Immature natural killer cell (primary cell): ENCODE measurements at regions not wholly inside any gene's neighbourhood (a gene's known extent, or its start where the extent isn't known, plus 50 kb on each side); places are given as distances from the start of the nearest gene placed in this dataset.

Experiments
- DNase-seq, 3 donors: peaks; one replicate each; pipeline ENCODE4 v3.0.0; 2022; ENCODE audit warnings: mixed read lengths in 1 of 3
- H3K27ac Mint-ChIP-seq, 6 donors: one replicate each; pipeline ENCODE4 v1.8.0; 2020; ENCODE audit warnings: mixed read lengths in 6 of 6, mild to moderate bottlenecking in 5 of 6, inconsistent platforms in 4 of 6, moderate library complexity in 3 of 6
- H3K27me3 Mint-ChIP-seq, 3 donors: one replicate each; pipeline ENCODE4 v1.8.0; 2020 to 2021; ENCODE audit warnings: low read depth in 3 of 3, mild to moderate bottlenecking in 3 of 3, mixed read lengths in 3 of 3, moderate library complexity in 3 of 3, inconsistent platforms in 1 of 3
- H3K36me3 Mint-ChIP-seq, 3 donors: one replicate each; pipeline ENCODE4 v1.8.0; 2020; ENCODE audit warnings: mixed read lengths in 3 of 3, inconsistent platforms in 2 of 3, mild to moderate bottlenecking in 2 of 3
- H3K4me1 Mint-ChIP-seq, 2 donors: one replicate each; pipeline ENCODE4 v1.8.0; 2020; ENCODE audit warnings: inconsistent platforms in 2 of 2, mild to moderate bottlenecking in 2 of 2, mixed read lengths in 2 of 2, moderate library complexity in 1 of 2
- H3K4me3 Mint-ChIP-seq, 5 donors: one replicate each; pipeline ENCODE4 v1.8.0; 2020; ENCODE audit warnings: mild to moderate bottlenecking in 5 of 5, mixed read lengths in 5 of 5, inconsistent platforms in 3 of 5, moderate library complexity in 3 of 5
- H3K9me3 Mint-ChIP-seq, 6 donors: one replicate each; pipeline ENCODE4 v1.8.0; 2020; ENCODE audit warnings: mild to moderate bottlenecking in 6 of 6, mixed read lengths in 6 of 6, inconsistent platforms in 4 of 6, moderate library complexity in 3 of 6

DNA sequence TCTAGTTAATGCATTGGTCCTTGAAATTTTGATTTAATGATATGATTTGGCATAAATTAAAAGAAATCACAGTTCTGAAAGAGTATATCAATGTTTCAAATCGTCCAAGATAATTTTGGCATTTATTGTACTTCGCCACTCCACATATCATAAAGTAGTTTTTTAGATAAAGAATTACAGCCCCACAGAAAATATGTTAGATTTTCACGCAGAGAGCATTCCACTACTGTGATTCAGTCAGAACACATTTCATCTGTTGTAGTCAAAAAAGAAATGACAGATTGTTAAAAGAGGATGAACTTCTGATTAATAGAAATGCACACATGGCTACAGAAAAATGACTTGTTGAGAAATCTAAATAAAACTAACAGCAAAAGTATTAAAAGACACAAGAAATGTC lies 1063.5 kb upstream of the LRRN3 start:
- peaks cover 8 to 31% (median 21%) of the 10 kb centered on the region in 6 donors for H3K9me3 Mint-ChIP-seq
- no peak overlapping the region for H3K27ac Mint-ChIP-seq
- no peaks in the 10 kb centered on the region for H3K36me3 Mint-ChIP-seq
- no peak for DNase-seq
- no peak overlapping the region for H3K4me3 Mint-ChIP-seq
- no peaks in the 10 kb centered on the region for H3K27me3 Mint-ChIP-seq
- H3K4me1 Mint-ChIP-seq = no peaks in the 10 kb centered on the region

GRCh38 chr7:110043519-110043918 lies 1047.4 kb upstream of the LRRN3 start:
- Mint-ChIP-seq H3K27me3 (no peaks in the 10 kb centered on the region), H3K4me3 (no peak overlapping the region), H3K27ac (no peak overlapping the region), H3K9me3 (peaks cover 12 to 63% (median 37%) of the 10 kb centered on the region in 6 donors), H3K36me3 (no peaks in the 10 kb centered on the region), H3K4me1 (no peaks in the 10 kb centered on the region)
- no peak for DNase-seq

GRCh38 chr7:110050785-110051184 lies 1040.1 kb upstream of the LRRN3 start:
- Mint-ChIP-seq H3K9me3 (peaks cover 15 to 62% (median 24%) of the 10 kb centered on the region in 6 donors), H3K4me3 (no peak overlapping the region), H3K27ac (no peak overlapping the region), H3K27me3 (peaks cover 0 to 2% (median 0%) of the 10 kb centered on the region in 3 donors), H3K36me3 (no peaks in the 10 kb centered on the region), H3K4me1 (no peaks in the 10 kb centered on the region)
- DNase-seq = no peak

GRCh38 chr7:110051372-110051771 lies 1039.6 kb upstream of the LRRN3 start:
- no peak overlapping the region for H3K4me3 Mint-ChIP-seq
- no peaks in the 10 kb centered on the region for H3K36me3 Mint-ChIP-seq
- H3K4me1 Mint-ChIP-seq = no peaks in the 10 kb centered on the region
- H3K27me3 Mint-ChIP-seq = peaks cover 0 to 2% (median 0%) of the 10 kb centered on the region in 3 donors
- H3K27ac Mint-ChIP-seq = no peak overlapping the region
- DNase-seq = no peak
- peaks cover 17 to 68% (median 27%) of the 10 kb centered on the region in 6 donors for H3K9me3 Mint-ChIP-seq

DNA sequence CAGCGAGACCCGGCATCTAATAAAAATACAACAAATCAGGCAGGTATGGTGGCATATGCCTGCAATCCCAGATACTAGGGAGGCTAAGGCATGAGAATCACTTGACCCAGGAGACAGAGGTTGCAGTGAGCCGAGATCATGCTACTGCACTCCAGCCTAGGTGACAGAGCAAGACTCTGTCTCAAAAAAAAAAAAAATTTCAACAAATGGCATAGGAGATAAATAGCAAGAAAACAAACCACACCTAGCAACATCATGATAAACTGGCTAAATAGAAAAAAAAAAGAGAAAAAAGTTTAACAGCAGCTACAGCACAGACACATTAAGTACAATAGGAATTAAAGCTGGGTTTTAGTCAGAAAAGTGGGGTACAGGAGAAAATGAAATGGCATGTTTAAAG lies 1034.6 kb upstream of the LRRN3 start:
- Mint-ChIP-seq H3K27ac (no peak overlapping the region), H3K4me3 (no peak overlapping the region), H3K9me3 (peaks cover 13 to 34% (median 17%) of the 10 kb centered on the region in 6 donors), H3K27me3 (peaks cover 0 to 2% (median 0%) of the 10 kb centered on the region in 3 donors), H3K36me3 (no peaks in the 10 kb centered on the region), H3K4me1 (no peaks in the 10 kb centered on the region)
- DNase-seq = no peak

GRCh38 chr7:110058401-110058800 lies 1032.5 kb upstream of the LRRN3 start:
- no peaks in the 10 kb centered on the region for H3K4me1 Mint-ChIP-seq
- DNase-seq = no peak
- peaks cover 0 to 2% (median 0%) of the 10 kb centered on the region in 3 donors for H3K27me3 Mint-ChIP-seq
- no peaks in the 10 kb centered on the region for H3K36me3 Mint-ChIP-seq
- H3K4me3 Mint-ChIP-seq = no peak overlapping the region
- peaks cover 13 to 25% (median 18%) of the 10 kb centered on the region in 6 donors for H3K9me3 Mint-ChIP-seq
- H3K27ac Mint-ChIP-seq = no peak overlapping the region

DNA sequence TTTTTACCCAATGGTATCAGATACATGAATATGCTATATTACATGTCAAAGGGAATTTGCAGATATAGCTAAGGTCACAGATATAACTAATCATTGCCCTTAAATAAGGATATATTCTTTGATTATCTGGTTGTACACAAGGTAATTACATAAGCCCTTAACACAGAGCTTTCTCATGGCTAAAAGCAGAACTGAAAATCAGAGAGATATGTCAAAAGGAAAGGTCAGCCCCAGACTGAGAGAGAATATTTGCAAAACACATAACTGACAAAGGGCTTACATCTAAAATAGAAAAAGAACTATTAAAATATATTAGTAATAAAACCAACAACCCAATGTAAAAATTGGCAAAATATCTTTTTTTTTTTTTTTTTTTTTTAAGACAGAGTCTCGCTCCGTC lies 1029.5 kb upstream of the LRRN3 start:
- H3K9me3 Mint-ChIP-seq = peaks cover 0 to 22% (median 10%) of the 10 kb centered on the region in 6 donors
- no peaks in the 10 kb centered on the region for H3K4me1 Mint-ChIP-seq
- no peak overlapping the region for H3K4me3 Mint-ChIP-seq
- no peaks in the 10 kb centered on the region for H3K36me3 Mint-ChIP-seq
- no peaks in the 10 kb centered on the region for H3K27me3 Mint-ChIP-seq
- no peak for DNase-seq
- H3K27ac Mint-ChIP-seq = no peak overlapping the region

DNA sequence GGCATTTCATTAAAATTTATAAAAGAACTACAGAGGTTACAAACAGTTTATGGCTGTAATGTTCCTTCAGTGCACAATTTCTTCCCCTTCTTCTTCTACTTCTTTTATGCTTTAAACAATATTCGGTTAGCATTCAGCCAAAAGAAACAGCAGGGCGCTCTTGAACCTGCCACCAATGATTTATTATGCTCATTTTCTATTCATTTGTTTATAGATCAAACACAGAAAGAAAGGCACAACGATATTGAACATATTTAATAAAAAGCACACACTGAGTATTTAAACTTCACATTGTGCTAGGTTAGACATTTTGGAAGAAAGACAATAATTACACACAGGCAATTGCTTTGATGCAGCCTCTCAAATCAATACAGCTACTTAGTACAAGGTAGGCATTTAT lies 1025.8 kb upstream of the LRRN3 start:
- no peaks in the 10 kb centered on the region for H3K4me1 Mint-ChIP-seq
- no peaks in the 10 kb centered on the region for H3K27me3 Mint-ChIP-seq
- no peak overlapping the region for H3K27ac Mint-ChIP-seq
- DNase-seq = no peak
- no peaks in the 10 kb centered on the region for H3K36me3 Mint-ChIP-seq
- no peak overlapping the region for H3K4me3 Mint-ChIP-seq
- peaks cover 0 to 31% (median 22%) of the 10 kb centered on the region in 6 donors for H3K9me3 Mint-ChIP-seq

DNA sequence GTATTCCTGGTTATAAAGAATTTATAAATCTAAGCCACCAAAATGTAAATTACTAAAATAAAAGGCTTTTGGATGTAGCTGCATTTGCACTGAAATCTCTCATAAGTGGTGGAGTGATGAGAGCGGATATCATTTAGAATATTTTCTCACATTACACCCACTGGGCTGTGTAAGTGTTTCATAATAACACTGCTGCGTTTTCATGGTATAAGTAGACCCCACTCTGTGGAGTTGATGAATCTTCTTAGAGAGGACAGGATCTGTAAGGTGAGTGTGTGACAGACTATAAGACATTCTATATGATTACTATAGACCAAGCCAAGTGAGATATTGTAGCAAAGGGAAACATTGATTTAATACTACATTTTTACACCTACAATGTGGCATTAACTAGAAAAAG lies 1024.1 kb upstream of the LRRN3 start:
- Mint-ChIP-seq H3K27me3 (no peaks in the 10 kb centered on the region), H3K36me3 (no peaks in the 10 kb centered on the region), H3K9me3 (peaks cover 8 to 39% (median 26%) of the 10 kb centered on the region in 6 donors), H3K4me1 (no peaks in the 10 kb centered on the region), H3K4me3 (no peak overlapping the region), H3K27ac (no peak overlapping the region)
- DNase-seq = no peak

- Mint-ChIP-seq H3K27ac (no peak overlapping the region), H3K27me3 (no peaks in the 10 kb centered on the region), H3K9me3 (peaks cover 10 to 44% (median 19%) of the 10 kb centered on the region in 6 donors), H3K36me3 (no peaks in the 10 kb centered on the region), H3K4me1 (no peaks in the 10 kb centered on the region), H3K4me3 (no peak overlapping the region)
- DNase-seq = no peak
Observed at GRCh38 chr7:110071192-110071591, 1019.7 kb upstream of the LRRN3 start.

DNA sequence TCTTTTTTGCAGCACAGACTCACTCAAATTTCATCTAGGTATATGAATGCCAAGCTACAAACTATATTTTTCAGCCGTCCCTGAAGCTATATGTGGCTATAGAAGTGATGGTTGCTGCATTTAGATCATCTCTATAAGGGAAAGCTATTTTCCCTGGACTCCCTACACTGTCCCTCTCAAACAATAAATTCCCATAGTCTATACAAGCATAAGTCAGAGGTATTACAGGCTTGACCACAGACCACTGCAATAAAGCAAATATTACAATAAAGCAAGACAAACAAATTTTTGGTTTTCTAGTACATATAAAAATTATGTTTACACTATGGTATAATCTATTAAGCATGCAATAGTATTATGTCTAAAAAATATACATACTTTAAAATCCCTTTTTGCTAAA lies 1015.5 kb upstream of the LRRN3 start:
- Mint-ChIP-seq H3K27ac (no peak overlapping the region), H3K4me3 (no peak overlapping the region), H3K9me3 (peaks cover 12 to 56% (median 26%) of the 10 kb centered on the region in 6 donors), H3K36me3 (no peaks in the 10 kb centered on the region), H3K4me1 (no peaks in the 10 kb centered on the region), H3K27me3 (no peaks in the 10 kb centered on the region)
- no peak for DNase-seq

- no peaks in the 10 kb centered on the region for H3K36me3 Mint-ChIP-seq
- DNase-seq = no peak
- H3K9me3 Mint-ChIP-seq = peaks cover 8 to 60% (median 25%) of the 10 kb centered on the region in 6 donors
- no peak overlapping the region for H3K27ac Mint-ChIP-seq
- H3K27me3 Mint-ChIP-seq = no peaks in the 10 kb centered on the region
- H3K4me3 Mint-ChIP-seq = no peak overlapping the region
- H3K4me1 Mint-ChIP-seq = no peaks in the 10 kb centered on the region
Observed at GRCh38 chr7:110076194-110076593, 1014.7 kb upstream of the LRRN3 start.

DNA sequence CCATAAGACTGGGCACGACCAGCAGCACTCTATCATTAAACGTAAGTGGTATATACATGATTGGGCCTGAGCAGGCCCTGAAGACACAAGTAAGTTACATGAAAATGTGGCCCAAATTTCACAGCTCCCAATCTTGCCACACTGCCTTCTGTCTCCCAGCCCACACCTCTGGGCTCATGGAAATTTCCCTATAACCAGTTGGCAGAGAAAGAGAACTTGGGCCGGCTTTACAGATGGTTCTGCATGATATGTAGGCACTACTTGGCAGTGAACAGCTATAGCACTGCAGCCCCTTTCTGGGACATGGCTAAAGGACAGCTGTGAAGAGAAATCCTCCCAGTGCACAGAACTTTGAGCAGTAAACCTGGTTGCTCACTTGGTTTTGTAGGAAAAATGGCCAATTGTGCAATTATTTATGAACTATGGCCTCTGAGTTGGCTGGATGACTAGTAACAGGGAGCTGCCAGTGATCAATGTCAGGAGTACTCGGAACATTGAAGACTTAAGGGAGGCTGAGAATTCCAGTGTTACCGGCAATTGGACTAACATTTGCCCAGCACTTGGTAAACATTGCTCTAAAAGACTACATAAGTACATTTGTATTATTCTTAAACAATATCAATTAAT lies 1006.6 kb upstream of the LRRN3 start:
- Mint-ChIP-seq H3K4me1 (no peaks in the 10 kb centered on the region), H3K27me3 (peaks cover 0 to 2% (median 0%) of the 10 kb centered on the region in 3 donors), H3K9me3 (peaks cover 0 to 35% (median 15%) of the 10 kb centered on the region in 6 donors), H3K27ac (no peak overlapping the region), H3K36me3 (no peaks in the 10 kb centered on the region), H3K4me3 (no peak overlapping the region)
- no peak for DNase-seq

- Mint-ChIP-seq H3K9me3 (peaks cover 0 to 29% (median 16%) of the 10 kb centered on the region in 6 donors), H3K27ac (no peak overlapping the region), H3K36me3 (peaks cover 0 to 3% (median 0%) of the 10 kb centered on the region in 3 donors), H3K27me3 (peaks cover 0 to 3% (median 0%) of the 10 kb centered on the region in 3 donors), H3K4me3 (no peak overlapping the region), H3K4me1 (no peaks in the 10 kb centered on the region)
- DNase-seq = no peak
Observed at GRCh38 chr7:110090110-110090820, 1000.7 kb upstream of the LRRN3 start.
